MG63 (cell line): ENCODE measurements at regions not wholly inside any gene's neighbourhood (a gene's known extent, or its start where the extent isn't known, plus 50 kb on each side); places are given as distances from the start of the nearest gene placed in this dataset.

ENCODE experiments used
- DNase-seq: peaks from one replicate; pipeline ENCODE4 v3.0.0-alpha.2; 2020
- H3K27me3 ChIP-seq: fragments of 250-450 bp; sonication (Bioruptor Pico); 2 replicates; pipeline ENCODE4 v1.5.1; 2020; ENCODE audit warnings: mild to moderate bottlenecking, moderate library complexity
- H3K36me3 ChIP-seq: fragments of 250-450 bp; sonication (Bioruptor Pico); 2 replicates; pipeline ENCODE4 v1.5.1; 2020; ENCODE audit warnings: mild to moderate bottlenecking, moderate library complexity
- H3K4me3 ChIP-seq: fragments of 250-450 bp; sonication (Bioruptor Pico); 2 replicates; pipeline ENCODE4 v1.5.1; 2020; ENCODE audit warnings: mild to moderate bottlenecking, moderate library complexity
- H3K9me3 ChIP-seq: fragments of 250-450 bp; sonication (Bioruptor Pico); 2 replicates; pipeline ENCODE4 v1.5.1; 2020; ENCODE audit warnings: mild to moderate bottlenecking, moderate library complexity

DNA sequence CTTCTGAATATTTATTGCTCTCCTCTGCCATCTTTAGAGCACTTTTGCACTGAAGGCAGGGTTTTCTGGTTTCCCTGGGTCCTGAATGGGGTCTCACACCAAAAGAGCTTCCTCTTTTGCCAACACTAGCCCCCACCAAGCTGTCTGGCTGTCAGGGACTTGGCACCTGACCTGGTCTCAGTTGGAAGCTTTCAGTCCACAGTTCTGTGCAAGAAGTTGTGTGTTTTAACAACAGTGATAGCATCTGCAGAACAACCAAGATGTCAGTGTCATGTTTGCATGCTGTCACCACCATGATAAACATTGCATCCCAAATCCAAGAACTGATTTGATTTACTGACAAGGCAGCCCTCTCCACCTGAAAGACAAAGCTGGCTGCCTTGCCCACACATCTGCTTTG, 448.5 kb upstream of the CCL2 start:
- no peak for DNase-seq
- Histone ChIP-seq H3K4me3 (no peak overlapping the region), H3K27me3 (no peaks in the 10 kb centered on the region; the same call in 1 of the 2 replicates), H3K36me3 (no peaks in the 10 kb centered on the region), H3K9me3 (no peaks in the 10 kb centered on the region)

DNA sequence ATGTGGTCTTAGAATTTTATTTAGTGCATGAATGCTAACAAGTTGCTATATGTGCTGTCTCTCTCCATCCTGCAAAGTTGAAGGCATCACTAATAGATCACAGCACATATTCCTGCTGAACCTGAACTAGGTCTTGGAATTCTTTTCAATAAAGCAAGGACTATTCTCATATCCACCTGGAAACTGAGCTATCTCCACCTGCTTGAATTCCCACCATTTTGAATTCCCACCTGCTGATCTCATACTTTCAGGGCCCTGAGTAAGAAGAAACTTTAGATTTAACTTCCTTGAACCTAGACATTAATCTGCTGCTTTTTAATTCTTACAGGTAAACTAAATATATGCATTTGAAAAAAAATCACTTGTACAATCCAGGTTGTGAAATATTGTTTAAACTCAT, 445.3 kb upstream of the CCL2 start:
- H3K9me3 ChIP-seq, result no peaks in the 10 kb centered on the region
- DNase-seq, result no peak
- H3K27me3 ChIP-seq, result no peaks in the 10 kb centered on the region; the same call in 1 of the 2 replicates
- no peak overlapping the region for H3K4me3 ChIP-seq
- H3K36me3 ChIP-seq, result no peaks in the 10 kb centered on the region

DNA sequence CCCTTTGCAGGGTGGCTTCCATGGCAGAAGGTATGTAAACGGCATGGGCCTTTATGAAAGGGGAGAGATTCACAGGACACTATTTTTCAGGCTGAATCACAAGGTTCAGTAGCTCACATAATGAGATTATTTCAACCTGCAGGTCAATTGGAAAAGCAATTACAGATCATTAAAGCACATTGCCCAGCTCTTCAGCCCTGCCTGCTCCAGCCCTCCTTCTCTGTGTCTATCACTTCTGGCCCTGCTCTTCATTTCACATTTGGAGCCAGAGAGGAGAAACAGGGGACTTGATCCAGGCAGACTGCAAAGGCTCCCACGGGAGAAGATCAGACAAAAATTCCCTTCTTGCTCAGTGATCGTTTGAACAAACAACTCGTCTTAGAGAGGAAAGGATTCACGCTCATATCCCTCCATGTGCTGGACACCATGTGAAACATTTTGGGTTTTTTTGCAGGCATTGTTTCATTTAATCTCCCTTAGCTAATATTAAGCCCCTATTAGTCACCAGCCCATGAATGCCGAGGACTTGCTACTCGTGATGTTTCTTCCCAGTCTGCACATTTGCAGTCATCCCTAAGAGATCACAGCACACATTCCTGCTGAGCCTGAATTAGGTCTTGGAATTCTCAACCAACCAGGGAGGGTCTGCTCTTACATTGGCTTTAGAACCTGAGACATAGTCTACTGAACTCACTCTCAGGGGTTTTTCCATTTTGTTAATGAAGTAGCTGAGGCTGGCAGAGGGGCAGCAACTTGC, 443.9 kb upstream of the CCL2 start:
- Histone ChIP-seq H3K9me3 (no peaks in the 10 kb centered on the region), H3K36me3 (no peaks in the 10 kb centered on the region), H3K4me3 (no peak overlapping the region), H3K27me3 (no peaks in the 10 kb centered on the region; the same call in 1 of the 2 replicates)
- DNase-seq, result no peak

DNA sequence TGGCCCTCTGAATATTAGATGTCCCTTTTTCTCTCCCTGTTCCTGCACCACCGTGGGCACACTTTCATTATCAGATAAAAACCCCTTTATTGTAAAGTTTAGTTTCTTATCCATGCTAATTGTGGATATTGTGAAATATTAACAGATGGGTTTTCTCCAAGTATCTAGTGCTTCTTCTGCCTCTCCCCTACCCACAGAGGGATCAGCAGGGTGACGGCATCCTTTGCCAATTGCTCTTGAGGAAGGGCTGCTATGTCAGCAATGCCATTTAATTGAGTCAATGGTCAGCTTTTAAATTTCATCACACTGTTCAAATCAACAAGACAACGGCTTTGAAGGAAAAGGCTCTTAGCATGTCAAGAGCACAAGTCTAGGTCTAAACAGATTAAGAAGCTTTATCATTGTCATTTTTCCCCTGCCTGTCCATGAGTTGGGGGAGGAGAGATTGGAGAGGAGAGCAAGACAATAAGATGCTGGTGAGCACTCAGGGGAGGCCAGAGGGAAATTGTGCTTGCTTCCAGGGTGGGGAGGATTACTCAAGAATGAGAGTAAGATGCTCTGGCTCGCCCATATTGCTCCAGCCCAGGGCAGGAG, 443.0 kb upstream of the CCL2 start:
- no peaks in the 10 kb centered on the region; the same call in 1 of the 2 replicates for H3K27me3 ChIP-seq
- no peak for DNase-seq
- H3K9me3 ChIP-seq, result no peaks in the 10 kb centered on the region
- no peak overlapping the region for H3K4me3 ChIP-seq
- no peaks in the 10 kb centered on the region for H3K36me3 ChIP-seq

DNA sequence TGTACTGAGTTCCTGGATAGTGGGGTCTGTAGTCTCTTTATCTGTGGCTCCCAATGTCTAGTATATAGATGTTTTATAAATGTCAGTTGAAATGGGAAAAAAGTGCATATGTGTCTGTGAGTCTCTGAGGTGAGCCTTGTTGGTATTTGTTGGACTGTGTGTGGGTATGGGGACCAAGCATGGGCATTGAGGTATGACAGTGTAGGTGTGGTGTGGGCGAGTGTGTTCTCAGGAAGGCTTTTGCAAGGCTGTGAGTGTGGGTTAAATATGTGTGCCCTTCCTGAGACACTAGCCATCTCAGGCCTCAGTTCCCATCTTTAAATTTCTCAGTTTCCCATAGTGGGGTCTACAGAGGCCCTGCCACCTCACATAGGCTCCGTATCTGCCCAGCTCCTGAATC, 440.2 kb upstream of the CCL2 start:
- DNase-seq, result no peak
- no peaks in the 10 kb centered on the region for H3K36me3 ChIP-seq
- H3K4me3 ChIP-seq, result no peak overlapping the region
- no peaks in the 10 kb centered on the region for H3K9me3 ChIP-seq
- H3K27me3 ChIP-seq, result no peaks in the 10 kb centered on the region; the same call in 1 of the 2 replicates

DNA sequence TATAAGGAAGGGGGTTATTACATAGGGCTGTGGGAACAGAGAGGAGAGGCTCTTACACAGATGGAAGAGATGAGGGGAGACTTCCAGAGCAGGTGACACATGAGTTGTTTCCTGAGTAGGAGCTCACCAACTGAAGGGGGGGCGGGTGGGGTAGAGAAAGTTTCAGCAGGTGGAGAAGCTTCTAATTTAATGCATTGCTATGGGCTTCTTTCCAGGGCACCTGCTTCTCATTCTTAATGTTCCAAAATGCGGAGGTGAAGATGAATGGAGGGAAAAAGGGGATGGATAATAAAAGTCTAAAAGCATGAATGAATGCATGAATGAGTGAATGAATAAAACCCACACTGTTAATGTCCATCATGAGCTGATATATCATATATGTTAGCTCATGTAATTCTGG, 439.0 kb upstream of the CCL2 start:
- Histone ChIP-seq H3K9me3 (no peaks in the 10 kb centered on the region), H3K27me3 (peaks cover 4% of the 10 kb centered on the region; the same call in 1 of the 2 replicates), H3K36me3 (no peaks in the 10 kb centered on the region), H3K4me3 (no peak overlapping the region)
- DNase-seq, result no peak

DNA sequence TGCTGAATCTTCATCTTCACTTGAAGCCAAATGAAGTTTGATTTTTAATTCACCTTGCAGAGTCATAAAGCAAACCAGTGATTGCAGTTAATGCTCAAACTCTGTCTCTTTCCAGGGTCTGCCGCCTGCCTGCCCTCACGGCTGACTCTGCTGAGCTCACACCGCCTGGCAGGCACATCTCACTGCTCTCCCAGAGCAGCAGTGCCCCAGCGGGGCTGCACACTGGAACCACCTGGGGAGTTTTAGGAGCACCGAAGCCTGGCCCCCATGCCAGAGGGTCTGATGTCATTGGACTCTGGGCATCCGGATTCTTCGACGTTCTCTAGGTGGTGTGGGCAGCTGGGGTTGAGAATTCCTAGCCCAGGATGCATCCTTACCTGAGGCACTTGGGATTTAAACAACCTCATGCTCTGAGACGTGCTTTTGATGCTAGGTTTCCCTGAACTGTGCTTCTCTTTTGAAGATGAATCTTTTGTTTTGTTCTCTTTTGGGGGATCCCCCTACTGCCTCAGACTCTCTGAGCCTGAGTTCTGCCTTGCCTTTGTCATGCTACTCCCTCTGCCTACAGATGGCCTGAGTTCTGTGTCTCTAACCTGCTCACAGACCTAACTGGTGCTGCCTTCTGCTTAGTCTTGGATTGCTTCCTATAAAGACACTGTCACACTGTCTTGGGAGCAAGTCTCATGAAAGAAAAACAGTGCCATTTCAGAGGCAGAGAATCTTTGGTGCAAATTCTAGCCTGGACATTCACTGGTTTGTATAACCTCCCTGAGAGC, 438.1 kb upstream of the CCL2 start:
- peaks cover 4% of the 10 kb centered on the region; the same call in 1 of the 2 replicates for H3K27me3 ChIP-seq
- H3K4me3 ChIP-seq, result no peak overlapping the region
- no peaks in the 10 kb centered on the region for H3K36me3 ChIP-seq
- DNase-seq, result no peak
- no peaks in the 10 kb centered on the region for H3K9me3 ChIP-seq

DNA sequence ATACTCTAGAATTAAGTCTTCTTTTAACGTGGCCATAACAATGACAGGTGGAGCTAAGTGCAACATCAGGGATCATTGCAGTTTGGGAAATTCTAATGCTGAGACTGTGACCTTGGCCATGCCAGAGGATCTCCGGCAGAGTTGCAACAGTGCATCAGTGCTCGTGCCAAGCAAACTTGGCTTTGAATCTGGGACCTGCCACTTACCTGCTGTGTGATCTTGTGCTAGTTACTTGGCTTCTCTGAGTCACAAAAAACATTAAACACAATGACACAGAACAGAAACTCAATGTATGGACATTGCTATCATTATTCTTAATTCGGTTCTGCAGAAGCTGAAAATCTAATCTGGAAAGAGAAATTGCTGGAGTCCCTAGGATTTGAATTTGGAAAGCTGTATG, 435.5 kb upstream of the CCL2 start:
- Histone ChIP-seq H3K27me3 (peaks cover 4% of the 10 kb centered on the region), H3K36me3 (no peaks in the 10 kb centered on the region), H3K9me3 (no peaks in the 10 kb centered on the region), H3K4me3 (no peak overlapping the region)
- DNase-seq, result no peak

DNA sequence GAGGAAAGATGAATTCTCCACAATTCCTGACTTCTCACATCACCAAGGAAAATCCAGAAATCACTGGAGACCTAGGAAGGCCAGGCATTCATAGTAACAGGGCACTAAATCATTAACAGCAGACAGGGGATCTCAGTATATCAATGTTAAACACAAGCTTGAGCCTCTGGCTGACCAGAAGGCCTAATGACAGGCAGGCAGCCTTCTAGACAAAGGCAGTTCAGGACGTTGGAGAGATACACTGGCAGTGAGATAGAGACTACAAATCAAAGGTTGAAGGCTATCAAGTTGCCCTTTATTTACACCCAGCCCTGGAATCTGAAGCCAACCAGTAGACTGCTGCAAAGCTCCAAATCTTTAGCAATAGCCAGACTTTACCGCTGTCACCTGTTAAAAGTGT, 422.8 kb upstream of the CCL2 start:
- Histone ChIP-seq H3K9me3 (no peaks in the 10 kb centered on the region), H3K36me3 (no peaks in the 10 kb centered on the region), H3K27me3 (no peaks in the 10 kb centered on the region; the same call in 1 of the 2 replicates), H3K4me3 (no peak overlapping the region)
- no peak for DNase-seq

DNA sequence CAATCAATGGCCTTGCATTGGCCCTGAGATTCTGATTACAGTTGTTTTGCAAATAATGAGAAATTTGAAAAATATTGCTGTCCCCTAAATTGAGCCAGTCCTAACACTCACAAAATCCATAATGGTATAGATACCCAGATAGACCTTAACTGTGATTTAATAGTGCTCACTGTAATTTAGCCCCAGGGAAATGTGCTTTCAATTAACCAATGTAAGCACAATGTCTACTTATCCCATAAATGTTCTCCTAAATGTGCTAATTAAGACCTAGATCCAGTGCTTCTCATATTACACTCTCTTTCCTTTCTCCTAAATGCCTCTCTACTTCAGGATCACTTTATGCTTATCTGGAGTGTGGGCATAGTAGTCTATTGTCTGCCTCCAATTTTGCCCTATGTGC, 417.8 kb upstream of the CCL2 start:
- H3K27me3 ChIP-seq, result peaks cover 3% of the 10 kb centered on the region; the same call in 1 of the 2 replicates
- no peak for DNase-seq
- H3K36me3 ChIP-seq, result no peaks in the 10 kb centered on the region
- H3K4me3 ChIP-seq, result no peak overlapping the region
- H3K9me3 ChIP-seq, result no peaks in the 10 kb centered on the region

DNA sequence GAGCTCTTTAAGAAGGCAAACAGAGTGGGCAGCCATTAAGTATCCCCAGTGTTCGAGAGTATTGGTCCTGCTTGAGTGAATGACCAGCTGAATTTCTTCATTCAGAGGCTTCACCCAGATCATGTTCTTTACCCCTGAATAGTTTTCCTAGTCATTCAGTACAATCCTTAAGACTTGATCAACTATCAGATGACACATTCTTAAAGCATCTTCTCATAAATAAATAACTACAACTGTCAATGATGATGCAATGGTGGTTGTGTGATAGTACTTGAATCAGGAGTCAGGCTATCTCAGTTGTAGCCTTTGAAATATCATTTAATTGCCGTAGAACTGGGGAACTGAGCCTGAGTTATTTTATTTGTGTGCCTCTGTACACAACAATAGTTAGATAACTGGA, 416.8 kb upstream of the CCL2 start:
- Histone ChIP-seq H3K9me3 (no peaks in the 10 kb centered on the region), H3K36me3 (no peaks in the 10 kb centered on the region), H3K27me3 (peaks cover 3% of the 10 kb centered on the region; the same call in 1 of the 2 replicates), H3K4me3 (no peak overlapping the region)
- no peak for DNase-seq

DNA sequence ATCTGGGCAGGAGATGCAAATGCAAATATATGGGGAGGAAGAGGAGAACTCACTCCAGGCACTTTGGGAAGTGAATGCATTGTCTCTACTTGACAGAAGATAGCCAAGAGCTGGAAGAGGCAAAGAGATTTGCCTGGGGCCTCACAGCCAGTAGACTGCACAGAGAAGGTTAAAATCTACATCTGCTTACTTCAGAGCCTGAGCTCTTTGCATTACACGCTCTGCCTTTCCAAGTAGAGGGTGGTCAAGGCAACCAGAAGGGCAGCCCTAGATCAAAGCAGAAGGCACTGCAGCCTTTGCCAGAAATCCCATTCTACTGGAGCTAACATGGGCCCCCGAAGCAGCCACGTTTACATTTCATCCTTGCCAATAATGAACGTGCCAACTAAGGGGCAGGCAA, 407.2 kb upstream of the CCL2 start:
- H3K27me3 ChIP-seq, result peaks cover 7% of the 10 kb centered on the region
- no peaks in the 10 kb centered on the region for H3K9me3 ChIP-seq
- H3K4me3 ChIP-seq, result no peak overlapping the region
- DNase-seq, result no peak
- no peaks in the 10 kb centered on the region for H3K36me3 ChIP-seq

DNA sequence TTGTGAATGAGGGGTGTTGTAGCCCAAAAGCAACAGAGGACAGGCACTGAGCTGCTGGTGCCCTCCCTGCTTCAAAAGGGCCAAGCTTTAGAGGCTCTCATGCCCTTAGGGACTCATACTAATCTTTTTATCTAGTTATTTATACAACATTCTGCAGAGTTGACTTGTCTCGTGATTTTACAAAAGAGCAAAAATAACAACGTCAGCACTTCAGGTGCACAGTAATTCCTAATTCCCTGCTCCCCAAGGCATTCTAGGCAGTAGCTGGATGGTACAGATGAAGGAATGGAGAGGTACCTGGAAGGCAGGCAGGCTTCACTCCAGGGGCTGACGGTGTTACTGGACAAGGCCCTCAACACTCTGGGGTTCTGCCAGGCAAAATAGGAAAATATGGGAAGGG, 406.7 kb upstream of the CCL2 start:
- H3K4me3 ChIP-seq, result no peak overlapping the region
- no peaks in the 10 kb centered on the region for H3K9me3 ChIP-seq
- H3K27me3 ChIP-seq, result peaks cover 7% of the 10 kb centered on the region
- H3K36me3 ChIP-seq, result no peaks in the 10 kb centered on the region
- DNase-seq, result no peak

DNA sequence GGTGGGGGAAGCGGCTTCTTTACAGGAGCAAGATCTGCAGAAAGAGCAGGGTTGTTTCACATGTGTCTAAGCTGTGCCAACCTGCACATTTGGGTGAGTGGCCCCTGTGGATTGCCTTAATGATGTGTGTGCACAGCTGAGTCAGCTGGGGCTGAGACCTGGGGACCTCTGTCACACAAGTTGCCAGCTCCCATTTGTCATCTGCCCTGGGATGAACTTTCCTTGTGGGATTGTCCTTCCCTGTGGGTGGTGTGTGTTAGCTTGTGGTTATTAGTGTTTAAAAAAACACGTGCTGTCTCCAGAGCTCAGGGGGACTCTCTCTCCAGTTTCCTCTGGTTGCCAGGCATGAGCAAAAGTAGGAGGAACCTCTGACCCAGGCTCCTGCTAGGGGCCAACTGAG, 400.5 kb upstream of the CCL2 start:
- H3K36me3 ChIP-seq, result no peaks in the 10 kb centered on the region
- H3K9me3 ChIP-seq, result no peaks in the 10 kb centered on the region
- DNase-seq, result no peak
- 0 out of 2 replicates have a peak, but pooled peaks cover 2% of the 10 kb centered on the region for H3K27me3 ChIP-seq
- no peak overlapping the region for H3K4me3 ChIP-seq

DNA sequence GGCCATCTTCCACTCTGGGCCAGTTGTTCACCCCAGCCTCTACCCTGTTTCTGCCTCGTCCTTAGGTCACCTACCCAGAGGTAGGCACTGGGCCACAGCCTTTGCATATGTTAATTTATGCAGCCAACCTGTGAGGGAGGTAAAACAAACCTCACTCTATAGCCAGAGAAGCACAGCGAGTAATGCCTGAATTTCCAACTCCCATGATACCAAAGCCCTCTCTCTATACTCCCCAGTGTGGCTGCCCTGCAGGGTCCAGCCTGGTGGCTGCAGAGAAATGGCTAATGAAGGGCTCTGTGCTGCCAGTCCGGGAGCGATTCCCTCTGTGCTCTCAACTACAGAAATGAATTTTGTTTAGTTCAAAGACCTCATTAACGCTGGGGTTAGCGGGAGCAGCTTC, 397.0 kb upstream of the CCL2 start:
- Histone ChIP-seq H3K4me3 (no peak overlapping the region), H3K36me3 (no peaks in the 10 kb centered on the region), H3K9me3 (no peaks in the 10 kb centered on the region), H3K27me3 (peaks cover 2% of the 10 kb centered on the region; the same call in 1 of the 2 replicates)
- no peak for DNase-seq

DNA sequence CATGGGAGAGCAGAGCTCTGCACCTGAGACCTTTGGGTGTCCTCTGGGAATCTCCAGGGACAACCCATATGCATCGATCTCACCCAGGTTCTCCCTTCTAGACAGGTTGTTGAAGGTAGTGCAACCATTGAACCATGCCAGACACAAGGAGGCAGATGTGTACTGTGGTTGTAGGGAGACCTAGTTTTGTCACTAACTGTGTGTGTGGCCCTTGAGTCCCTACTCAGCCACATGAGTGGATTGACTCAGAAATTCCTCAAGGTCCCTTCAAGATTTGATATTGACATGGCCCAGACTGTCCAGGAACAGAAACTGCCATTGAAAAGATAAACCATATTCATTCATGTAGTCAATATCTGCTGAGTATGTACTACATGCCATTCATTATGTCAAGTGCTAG, 396.4 kb upstream of the CCL2 start:
- Histone ChIP-seq H3K4me3 (no peak overlapping the region), H3K9me3 (no peaks in the 10 kb centered on the region), H3K36me3 (no peaks in the 10 kb centered on the region), H3K27me3 (peaks cover 2% of the 10 kb centered on the region; the same call in 1 of the 2 replicates)
- no peak for DNase-seq
